ENCODE measurements at regions not wholly inside any gene's neighbourhood (a gene's known extent, or its start where the extent isn't known, plus 50 kb on each side); places are given as distances from the start of the nearest gene placed in this dataset.

DNA sequence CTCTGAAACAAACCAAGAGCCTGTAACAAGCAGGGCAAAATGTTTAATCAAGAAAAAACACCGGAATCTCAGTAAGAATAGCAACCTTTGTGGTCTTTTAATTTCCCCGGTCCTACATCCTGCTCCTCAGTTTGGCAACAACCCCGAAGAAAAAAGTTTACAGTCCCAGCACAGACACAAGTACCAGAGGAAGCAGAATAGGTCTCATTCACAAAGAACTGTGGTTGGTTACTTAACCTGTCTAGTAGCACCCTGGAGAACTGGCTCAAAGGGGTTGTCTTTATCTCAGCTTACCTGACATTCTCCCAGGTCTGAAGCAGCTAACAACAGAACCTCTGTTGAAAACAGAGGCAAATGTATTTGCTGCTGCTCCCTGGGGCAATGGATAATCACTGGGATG lies 399.3 kb downstream of the AJAP1 start:
- no peak for TF ChIP-seq POLR2A (IDR thresholded peaks at IDR 0.05)
- TF ChIP-seq CTCF (IDR thresholded peaks at IDR 0.05), result no peak
